H9 (cell line): ENCODE measurements at regions not wholly inside any gene's neighbourhood (a gene's known extent, or its start where the extent isn't known, plus 50 kb on each side); places are given as distances from the start of the nearest gene placed in this dataset.

ENCODE experiments used
- DNase-seq: peaks from one replicate; pipeline ENCODE4 v3.0.0-alpha.2; 2017
- H2AFZ ChIP-seq: one replicate; pipeline ENCODE4 v1.6.1; 2013; ENCODE audit warnings: mild to moderate bottlenecking, low read length, control low read depth, moderate library complexity
- H2AK5ac ChIP-seq: 2 replicates; pipeline ENCODE4 v1.6.1; 2013; ENCODE audit warnings: low read length, control low read depth, mixed read lengths; ENCODE audit not compliant: insufficient read length
- H2BK120ac ChIP-seq: one replicate; pipeline ENCODE4 v1.6.1; 2013; ENCODE audit warnings: low read depth, mild to moderate bottlenecking, low read length, control low read depth, inconsistent platforms; ENCODE audit not compliant: poor library complexity, severe bottlenecking
- H2BK12ac ChIP-seq: 2 replicates; pipeline ENCODE4 v1.6.1; 2013; ENCODE audit warnings: low read length, control low read depth, mixed read lengths, low read depth; ENCODE audit not compliant: insufficient read length
- H2BK15ac ChIP-seq: 2 replicates; pipeline ENCODE4 v1.6.1; 2013; ENCODE audit warnings: low read depth, low read length, control low read depth
- H2BK20ac ChIP-seq: one replicate; pipeline ENCODE4 v1.6.1; 2013; ENCODE audit warnings: low read depth, mild to moderate bottlenecking, low read length, control low read depth, inconsistent platforms; ENCODE audit not compliant: poor library complexity, severe bottlenecking
- H2BK5ac ChIP-seq: 2 replicates; pipeline ENCODE4 v1.6.1; 2013; ENCODE audit warnings: low read length, control low read depth, mixed read lengths; ENCODE audit not compliant: insufficient read length
- H3K14ac ChIP-seq: 2 replicates; pipeline ENCODE4 v1.6.1; 2013; ENCODE audit warnings: low read length, control low read depth; ENCODE audit not compliant: insufficient read depth
- H3K18ac ChIP-seq: 2 replicates; pipeline ENCODE4 v1.6.1; 2013; ENCODE audit warnings: low read depth, mild to moderate bottlenecking, mixed read lengths, low read length, control low read depth; ENCODE audit not compliant: insufficient read length
- H3K23ac ChIP-seq: 2 replicates; pipeline ENCODE4 v1.6.1; 2013; ENCODE audit warnings: low read length, control low read depth, mixed read lengths, low read depth; ENCODE audit not compliant: insufficient read length
- H3K23me2 ChIP-seq: 2 replicates; pipeline ENCODE4 v1.6.1; 2013; ENCODE audit warnings: low read depth, mild to moderate bottlenecking, mixed read lengths, low read length, control low read depth; ENCODE audit not compliant: insufficient read length, poor library complexity, severe bottlenecking
- H3K27ac ChIP-seq: 2 replicates; pipeline ENCODE4 v1.5.1; 2013; ENCODE audit warnings: low read length, control low read depth, mixed read lengths, low read depth; ENCODE audit not compliant: insufficient read length
- H3K27me3 ChIP-seq: 2 replicates; pipeline ENCODE4 v1.6.1; 2013; ENCODE audit warnings: low read length, control low read depth, inconsistent platforms; ENCODE audit not compliant: insufficient read depth
- H3K4ac ChIP-seq: 2 replicates; pipeline ENCODE4 v1.6.1; 2013; ENCODE audit warnings: low read depth, mild to moderate bottlenecking, control low read depth, inconsistent platforms, low read length, moderate library complexity
- H3K4me1 ChIP-seq: 2 replicates; pipeline ENCODE4 v1.6.1; 2013; ENCODE audit warnings: low read length, control low read depth, inconsistent platforms; ENCODE audit not compliant: insufficient read depth
- H3K4me2 ChIP-seq: 2 replicates; pipeline ENCODE4 v1.6.1; 2013; ENCODE audit warnings: low read length, control low read depth, mixed read lengths; ENCODE audit not compliant: insufficient read length, insufficient read depth
- H3K56ac ChIP-seq: 2 replicates; pipeline ENCODE4 v1.6.1; 2013; ENCODE audit warnings: low read depth, mild to moderate bottlenecking, mixed read lengths, low read length, control low read depth; ENCODE audit not compliant: insufficient read length
- H3K79me1 ChIP-seq: 2 replicates; pipeline ENCODE4 v1.6.1; 2013; ENCODE audit warnings: low read depth, mild to moderate bottlenecking, moderate library complexity, low read length, control low read depth, inconsistent platforms; ENCODE audit not compliant: insufficient read depth, poor library complexity, severe bottlenecking
- H3K79me2 ChIP-seq: 2 replicates; pipeline ENCODE4 v1.6.1; 2013; ENCODE audit warnings: low read length, control low read depth, inconsistent platforms; ENCODE audit not compliant: insufficient read depth
- H3K9ac ChIP-seq: 2 replicates; pipeline ENCODE4 v1.6.1; 2013; ENCODE audit warnings: low read length, control low read depth, mixed read lengths; ENCODE audit not compliant: insufficient read length; ENCODE audit errors: extremely low read depth
- H3K9me3 ChIP-seq: one replicate; pipeline ENCODE4 v1.6.1; 2013; ENCODE audit warnings: low read depth, low read length, inconsistent platforms; ENCODE audit not compliant: control insufficient read depth
- H3T11ph ChIP-seq: one replicate; pipeline ENCODE4 v1.6.1; 2013; ENCODE audit warnings: mild to moderate bottlenecking, low read length, control low read depth, inconsistent platforms
- H4K20me1 ChIP-seq: one replicate; pipeline ENCODE4 v1.6.1; 2013; ENCODE audit not compliant: control insufficient read depth, insufficient read length, insufficient read depth
- H4K5ac ChIP-seq: 2 replicates; pipeline ENCODE4 v1.6.1; 2013; ENCODE audit warnings: low read depth, mild to moderate bottlenecking, mixed read lengths, low read length, control low read depth; ENCODE audit not compliant: insufficient read length
- H4K8ac ChIP-seq: replicated peaks from 2 replicates; pipeline ENCODE4 v1.6.1; 2013; ENCODE audit warnings: low read length, control low read depth, mixed read lengths, low read depth; ENCODE audit not compliant: insufficient read length
- H4K91ac ChIP-seq: 2 replicates; pipeline ENCODE4 v1.6.1; 2013; ENCODE audit warnings: low read depth, mild to moderate bottlenecking, moderate library complexity, mixed read lengths, low read length, control low read depth; ENCODE audit not compliant: insufficient read length
- H3K27ac Mint-ChIP-seq, 3 experiments: 2 replicates in 2 of 3; 3 replicates in 1 of 3; pipeline ENCODE4 v1.8.0; 2020 to 2021; ENCODE audit warnings: mixed read lengths in 3 of 3, mild to moderate bottlenecking in 1 of 3, moderate library complexity in 1 of 3
- H3K27me3 Mint-ChIP-seq: 2 replicates; pipeline ENCODE4 v1.8.0; 2021; ENCODE audit warnings: low read depth, mild to moderate bottlenecking, moderate library complexity, mixed read lengths
- H3K36me3 Mint-ChIP-seq, 3 experiments: 2 replicates in 2 of 3; 3 replicates in 1 of 3; pipeline ENCODE4 v1.8.0; 2020 to 2021; ENCODE audit warnings: low read depth in 3 of 3, mixed read lengths in 3 of 3; ENCODE audit not compliant: insufficient read depth in 1 of 3
- H3K4me1 Mint-ChIP-seq, 2 experiments: 2 replicates each; pipeline ENCODE4 v1.8.0; 2020; ENCODE audit warnings: mixed read lengths in 2 of 2
- H3K4me3 Mint-ChIP-seq, 2 experiments: 2 replicates in 1 of 2; 3 replicates in 1 of 2; pipeline ENCODE4 v1.8.0; 2020 to 2021; ENCODE audit warnings: mild to moderate bottlenecking in 2 of 2, mixed read lengths in 2 of 2, moderate library complexity in 1 of 2
- H3K9me3 Mint-ChIP-seq, 2 experiments: 2 replicates in 1 of 2; 3 replicates in 1 of 2; pipeline ENCODE4 v1.8.0; 2020; ENCODE audit warnings: mild to moderate bottlenecking in 2 of 2, mixed read lengths in 2 of 2, moderate library complexity in 1 of 2
- WGBS: extraction: QIAGEN DNeasy Blood & Tissue Kit; methylation state at CpG from one replicate; pipeline ENCODE4 v1.1.7; 2013; ENCODE audit warnings: missing lambda C conversion rate, low lambda C conversion rate, mixed read lengths; ENCODE audit not compliant: insufficient read length; ENCODE audit errors: extremely low coverage; 5-methylcytosine and 5-hydroxymethylcytosine counted together
- TF ChIP-seq, protein P1 (sequence below): fragments of 200-600 bp; sonication (generic); conservative IDR thresholded peaks from 3 replicates; pipeline ENCODE4 v1.8.0; 2021; ENCODE audit warnings: antibody characterized with exemption, mild to moderate bottlenecking

GRCh38 chr10:7464691-7465090 lies 53.9 kb upstream of the SFMBT2 start:
- Histone ChIP-seq H2BK120ac (no peak overlapping the region), H3K79me2 (no peaks in the 10 kb centered on the region), H3K4ac (no peak overlapping the region), H2AK5ac (no peak overlapping the region), H2BK15ac (no peak overlapping the region), H3K9me3 (no peaks in the 10 kb centered on the region), H3K23me2 (no peaks in the 10 kb centered on the region), H3K4me2 (no peak overlapping the region), H2BK20ac (no peak overlapping the region), H4K5ac (no peak overlapping the region), H3K14ac (no peak overlapping the region), H2BK12ac (no peak overlapping the region), H3K27ac (no peak overlapping the region), H3T11ph (no peak overlapping the region), H3K56ac (no peak overlapping the region), H4K20me1 (no peaks in the 10 kb centered on the region), H2AFZ (no peak overlapping the region), H3K18ac (no peak overlapping the region), H3K23ac (no peak overlapping the region), H3K27me3 (no peaks in the 10 kb centered on the region), H2BK5ac (no peak overlapping the region), H3K4me1 (no peaks in the 10 kb centered on the region), H4K8ac (no peak overlapping the region), H3K79me1 (no peaks in the 10 kb centered on the region), H4K91ac (no peak overlapping the region), H3K9ac (no peak overlapping the region)
- Mint-ChIP-seq H3K36me3 (no peaks in the 10 kb centered on the region), H3K9me3 (peaks cover 0 to 1% of the 10 kb centered on the region in 2 experiments; a peak in 2 of 5 replicates), H3K27ac (no peak overlapping the region), H3K4me3 (no peak overlapping the region), H3K4me1 (peaks cover 0 to 2% of the 10 kb centered on the region in 2 experiments; a peak in 1 of 4 replicates), H3K27me3 (peaks cover 10% of the 10 kb centered on the region)
- DNase-seq = no peak
- TF ChIP-seq, protein P1, sequence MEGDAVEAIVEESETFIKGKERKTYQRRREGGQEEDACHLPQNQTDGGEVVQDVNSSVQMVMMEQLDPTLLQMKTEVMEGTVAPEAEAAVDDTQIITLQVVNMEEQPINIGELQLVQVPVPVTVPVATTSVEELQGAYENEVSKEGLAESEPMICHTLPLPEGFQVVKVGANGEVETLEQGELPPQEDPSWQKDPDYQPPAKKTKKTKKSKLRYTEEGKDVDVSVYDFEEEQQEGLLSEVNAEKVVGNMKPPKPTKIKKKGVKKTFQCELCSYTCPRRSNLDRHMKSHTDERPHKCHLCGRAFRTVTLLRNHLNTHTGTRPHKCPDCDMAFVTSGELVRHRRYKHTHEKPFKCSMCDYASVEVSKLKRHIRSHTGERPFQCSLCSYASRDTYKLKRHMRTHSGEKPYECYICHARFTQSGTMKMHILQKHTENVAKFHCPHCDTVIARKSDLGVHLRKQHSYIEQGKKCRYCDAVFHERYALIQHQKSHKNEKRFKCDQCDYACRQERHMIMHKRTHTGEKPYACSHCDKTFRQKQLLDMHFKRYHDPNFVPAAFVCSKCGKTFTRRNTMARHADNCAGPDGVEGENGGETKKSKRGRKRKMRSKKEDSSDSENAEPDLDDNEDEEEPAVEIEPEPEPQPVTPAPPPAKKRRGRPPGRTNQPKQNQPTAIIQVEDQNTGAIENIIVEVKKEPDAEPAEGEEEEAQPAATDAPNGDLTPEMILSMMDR = no peak
- 100% methylated on average over 2 of the region's 8 CpGs for WGBS
